ENCODE measurements at regions not wholly inside any gene's neighbourhood (a gene's known extent, or its start where the extent isn't known, plus 50 kb on each side); places are given as distances from the start of the nearest gene placed in this dataset.

DNA sequence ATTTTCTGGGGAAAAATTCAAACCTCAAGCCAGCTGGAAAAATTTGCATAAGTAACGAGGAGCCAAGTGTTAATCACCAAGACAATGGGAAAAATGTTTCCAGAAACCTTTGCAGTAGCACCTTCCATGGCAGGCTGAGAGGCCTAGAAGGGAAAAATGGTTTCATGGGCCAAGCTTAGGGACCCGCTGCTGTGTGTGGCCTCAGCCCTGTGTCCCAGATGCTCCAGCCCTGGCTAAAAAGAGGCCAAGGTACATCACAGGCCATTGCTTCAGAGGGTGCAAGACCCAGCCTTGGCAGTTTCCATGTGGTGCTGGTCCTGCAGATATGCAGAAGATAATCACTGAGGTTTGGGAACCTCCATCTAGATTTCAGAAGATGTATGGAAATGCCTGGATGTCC lies 98.3 kb upstream of the NWD2 start:
- no peak overlapping the region for H3K4me3 Mint-ChIP-seq
- peaks cover 0 to 29% (median 11%) of the 10 kb centered on the region in 7 donors for H3K9me3 Mint-ChIP-seq
- no peaks in the 10 kb centered on the region for H3K27me3 Mint-ChIP-seq
- no peak overlapping the region for H3K27ac Mint-ChIP-seq
- no peaks in the 10 kb centered on the region for H3K36me3 Mint-ChIP-seq
- H3K4me1 Mint-ChIP-seq: no peaks in the 10 kb centered on the region
- ATAC-seq (ENCODE audit: low read depth in 2 of 2): no peak
- no peak for DNase-seq

DNA sequence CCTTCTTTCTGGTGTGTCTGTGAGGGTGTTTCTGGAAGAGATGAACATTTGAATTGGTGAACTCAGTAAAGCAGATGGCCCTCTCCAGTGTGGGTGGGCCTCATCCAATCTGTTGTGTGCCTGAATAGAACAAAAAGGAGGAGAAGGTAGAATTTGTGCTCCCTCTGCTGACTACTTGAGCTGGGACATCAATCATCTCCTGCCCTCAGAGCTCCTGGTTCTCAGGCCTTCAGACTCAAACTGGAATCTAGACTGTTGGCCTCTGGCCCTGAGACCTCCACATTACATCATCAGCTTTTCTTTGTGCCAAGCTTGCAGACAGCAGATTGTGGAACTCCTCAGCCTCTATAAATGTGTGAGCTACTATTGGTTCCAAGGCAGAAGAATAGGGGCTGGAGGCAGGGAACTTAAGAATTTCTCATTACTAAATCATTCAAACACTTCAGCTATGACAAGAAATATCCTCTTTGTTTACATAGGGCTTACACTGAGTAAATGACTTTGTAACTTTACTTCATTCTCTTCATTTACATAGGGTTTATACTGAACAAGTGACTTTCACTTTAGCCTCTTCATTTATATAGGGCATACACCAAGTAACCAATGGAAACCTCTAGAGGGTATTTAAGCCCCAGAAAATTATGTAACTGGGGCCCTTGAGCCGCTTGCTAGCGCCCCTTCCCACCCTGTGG lies 86.9 kb upstream of the NWD2 start:
- H3K27me3 Mint-ChIP-seq: no peaks in the 10 kb centered on the region
- no peak for DNase-seq
- H3K4me3 Mint-ChIP-seq: no peak overlapping the region
- no peaks in the 10 kb centered on the region for H3K36me3 Mint-ChIP-seq
- no peaks in the 10 kb centered on the region for H3K4me1 Mint-ChIP-seq
- no peaks in the 10 kb centered on the region for H3K9me3 Mint-ChIP-seq
- H3K27ac Mint-ChIP-seq: no peak overlapping the region
- ATAC-seq (ENCODE audit: low read depth in 2 of 2): no peak

GRCh38 chr4:37160653-37161052 lies 83.9 kb upstream of the NWD2 start:
- no peaks in the 10 kb centered on the region for H3K36me3 Mint-ChIP-seq
- ATAC-seq (ENCODE audit: low read depth in 2 of 2) (no peak), DNase-seq (no peak)
- no peaks in the 10 kb centered on the region for H3K9me3 Mint-ChIP-seq
- H3K27ac Mint-ChIP-seq: no peak overlapping the region
- no peaks in the 10 kb centered on the region for H3K4me1 Mint-ChIP-seq
- no peaks in the 10 kb centered on the region for H3K27me3 Mint-ChIP-seq
- H3K4me3 Mint-ChIP-seq: no peak overlapping the region

DNA sequence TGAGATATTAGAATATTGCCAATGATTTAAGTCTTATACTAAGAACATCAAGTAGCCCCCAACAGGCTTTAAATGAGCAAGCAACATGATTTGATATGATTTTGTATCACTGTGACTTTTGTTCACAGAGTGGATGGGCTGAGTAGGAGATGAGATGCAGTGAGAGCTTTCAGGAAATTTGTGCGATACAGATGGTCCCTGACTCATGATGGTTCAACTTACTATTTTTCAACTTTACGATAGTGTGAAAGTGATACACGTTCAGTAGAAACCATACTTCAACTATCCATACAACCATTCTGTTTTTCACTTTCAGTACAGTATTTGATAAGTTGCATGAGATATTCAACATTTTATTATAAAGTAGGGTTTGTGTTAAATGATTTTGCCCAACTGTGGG lies 78.7 kb upstream of the NWD2 start:
- Mint-ChIP-seq H3K4me1 (no peaks in the 10 kb centered on the region), H3K27ac (no peak overlapping the region), H3K9me3 (peaks cover 0 to 1% (median 0%) of the 10 kb centered on the region in 7 donors), H3K27me3 (no peaks in the 10 kb centered on the region), H3K36me3 (no peaks in the 10 kb centered on the region), H3K4me3 (no peak overlapping the region)
- DNase-seq (no peak), ATAC-seq (ENCODE audit: low read depth in 2 of 2) (no peak)

GRCh38 chr4:37169956-37170355 lies 74.6 kb upstream of the NWD2 start:
- ATAC-seq (ENCODE audit: low read depth in 2 of 2) (no peak), DNase-seq (no peak)
- Mint-ChIP-seq H3K4me3 (no peak overlapping the region), H3K36me3 (no peaks in the 10 kb centered on the region), H3K4me1 (no peaks in the 10 kb centered on the region), H3K27ac (no peak overlapping the region), H3K9me3 (peaks cover 0 to 6% (median 0%) of the 10 kb centered on the region in 7 donors), H3K27me3 (no peaks in the 10 kb centered on the region)

- DNase-seq (no peak), ATAC-seq (ENCODE audit: low read depth in 2 of 2) (no peak)
- H3K27me3 Mint-ChIP-seq: no peaks in the 10 kb centered on the region
- H3K9me3 Mint-ChIP-seq: peaks cover 0 to 14% (median 3%) of the 10 kb centered on the region in 7 donors
- no peaks in the 10 kb centered on the region for H3K4me1 Mint-ChIP-seq
- no peaks in the 10 kb centered on the region for H3K36me3 Mint-ChIP-seq
- no peak overlapping the region for H3K27ac Mint-ChIP-seq
- peak overlapping the region in 1 of 8 donors; percentile 16 for H3K4me3 Mint-ChIP-seq
Measured at GRCh38 chr4:37188100-37188499, 56.4 kb upstream of the NWD2 start.
